Endothelial cell of umbilical vein (primary cell): ENCODE measurements at regions not wholly inside any gene's neighbourhood (a gene's known extent, or its start where the extent isn't known, plus 50 kb on each side); places are given as distances from the start of the nearest gene placed in this dataset.

Experiments used
- BruUV-seq: library from RNA; stranded (reverse); fragments of 400-500 nt; replicated peaks from 2 replicates; lab custom pipeline; 2021; lab: Mats Ljungman, UMichigan
- CTCF ChIA-PET: fragments of 300-600, 350-600 bp; sonication (Branson Sonifier 250); formaldehyde crosslinking; loops from one replicate; lab custom pipeline; 2021; ENCODE audit warnings: antibody characterized with exemption, inconsistent platforms; lab: Charles Lee
- POLR2A ChIA-PET: fragments of 300-600, 350-600 bp; sonication (Branson Sonifier 250); formaldehyde crosslinking; loops from one replicate; lab custom pipeline; 2021; ENCODE audit warnings: antibody characterized with exemption, inconsistent platforms; lab: Charles Lee
- DNase-seq: peaks from one replicate; pipeline ENCODE4 v3.0.0-alpha.2; 2011; ENCODE audit warnings: low read depth, low spot score
- FAIRE-seq: peaks from 2 replicates; lab custom pipeline; 2011; peaks lifted over from hg19 to GRCh38; lab: Jason Lieb, UNC
- H2AFZ ChIP-seq: 2 replicates; pipeline ENCODE4 v1.6.0; 2012; ENCODE audit warnings: low read depth, low read length, control low read depth, inconsistent platforms
- H3K27ac ChIP-seq: 2 replicates; pipeline ENCODE4 v1.5.1; 2011; ENCODE audit warnings: low read depth, mild to moderate bottlenecking, control low read depth, low read length, moderate library complexity; ENCODE audit not compliant: insufficient read depth
- H3K27me3 ChIP-seq, 2 experiments: 2 replicates each; pipeline versions ENCODE4 v1.6.0 to v1.6.1; 2011; ENCODE audit warnings: low read length in 2 of 2, mixed read lengths in 1 of 2; ENCODE audit not compliant: control insufficient read depth in 2 of 2, insufficient read depth in 2 of 2
- H3K36me3 ChIP-seq, 2 experiments: 2 replicates in 1 of 2; 3 replicates in 1 of 2; pipeline ENCODE4 v1.5.1; 2011; ENCODE audit warnings: low read length in 2 of 2, mild to moderate bottlenecking in 1 of 2, moderate library complexity in 1 of 2; ENCODE audit not compliant: control insufficient read depth in 2 of 2, insufficient read depth in 2 of 2; ENCODE audit errors: extremely low read depth in 1 of 2
- H3K4me1 ChIP-seq: 3 replicates; pipeline ENCODE4 v1.5.1; 2011; ENCODE audit warnings: mild to moderate bottlenecking, low read length; ENCODE audit not compliant: control insufficient read depth, insufficient read depth; ENCODE audit errors: extremely low read depth
- H3K4me2 ChIP-seq: 2 replicates; pipeline ENCODE4 v1.6.1; 2011; ENCODE audit warnings: low read length, control low read depth, mixed read lengths; ENCODE audit not compliant: insufficient read depth
- H3K4me3 ChIP-seq, 3 experiments: fragments of 200-600 bp in 1 of 3; sonication (generic), shearing (Covaris generic) in 1 of 3; replicated peaks in 1 of 3; 2 replicates each; pipeline ENCODE4 v1.5.1; 2011 to 2016; ENCODE audit warnings: control low read depth in 3 of 3, low read length in 3 of 3, mild to moderate bottlenecking in 2 of 3, inconsistent platforms in 1 of 3, low read depth in 1 of 3, moderate library complexity in 1 of 3; ENCODE audit not compliant: insufficient read depth in 1 of 3
- H3K79me2 ChIP-seq: 2 replicates; pipeline ENCODE4 v1.6.0; 2012; ENCODE audit warnings: low read length, inconsistent platforms; ENCODE audit not compliant: control insufficient read depth, insufficient read depth
- H3K9ac ChIP-seq: replicated peaks from 2 replicates; pipeline ENCODE3; 2011; ENCODE audit warnings: low read length, control low read depth; ENCODE audit not compliant: insufficient read depth; ENCODE audit errors: extremely low read depth
- H3K9me1 ChIP-seq: replicated peaks from 3 replicates; pipeline ENCODE4 v1.6.0; 2011; ENCODE audit warnings: mild to moderate bottlenecking, low read length; ENCODE audit not compliant: control insufficient read depth, insufficient read depth; ENCODE audit errors: extremely low read depth
- H3K9me3 ChIP-seq: replicated peaks from 2 replicates; pipeline ENCODE4 v1.5.1; 2012; ENCODE audit warnings: low read length, inconsistent platforms; ENCODE audit not compliant: control insufficient read depth, insufficient read depth
- H4K20me1 ChIP-seq: replicated peaks from 2 replicates; pipeline ENCODE3; 2011; ENCODE audit warnings: mild to moderate bottlenecking, low read length; ENCODE audit not compliant: control insufficient read depth, insufficient read depth; ENCODE audit errors: extremely low read depth
- CTCF ChIP-seq, 2 donors: IDR thresholded peaks; 1 replicate in 1 of 2; 2 replicates in 1 of 2; pipeline ENCODE4 v1.5.1; 2011; ENCODE audit warnings: low read length in 2 of 2, mild to moderate bottlenecking in 2 of 2, moderate library complexity in 2 of 2, control low read depth in 1 of 2, inconsistent platforms in 1 of 2, low read depth in 1 of 2; ENCODE audit not compliant: insufficient read depth in 1 of 2; ENCODE audit errors: extremely low read depth in 1 of 2
- EZH2 ChIP-seq: IDR thresholded peaks from 2 replicates; pipeline ENCODE4 v1.6.1; 2012; ENCODE audit warnings: borderline replicate concordance, low read depth, mild to moderate bottlenecking, moderate library complexity, low read length, inconsistent platforms; ENCODE audit not compliant: severe bottlenecking
- FOS ChIP-seq: IDR thresholded peaks from 2 replicates; pipeline ENCODE4 v1.6.1; 2011; ENCODE audit warnings: mild to moderate bottlenecking, low read length, moderate library complexity, borderline replicate concordance; ENCODE audit not compliant: insufficient read depth
- GATA2 ChIP-seq: IDR thresholded peaks from 2 replicates; pipeline ENCODE4 v1.7.0; 2011; ENCODE audit warnings: low read depth, mild to moderate bottlenecking, moderate library complexity, mixed read lengths, low read length; ENCODE audit not compliant: insufficient read length, insufficient read depth
- JUN ChIP-seq: IDR thresholded peaks from 2 replicates; pipeline ENCODE4 v1.6.1; 2011; ENCODE audit warnings: borderline replicate concordance, low read depth; ENCODE audit not compliant: insufficient read length, insufficient read depth
- MAX ChIP-seq: IDR thresholded peaks from 2 replicates; pipeline ENCODE4 v1.6.1; 2011; ENCODE audit not compliant: insufficient read depth, insufficient read length
- MYC ChIP-seq: IDR thresholded peaks from one replicate; pipeline ENCODE4 v1.6.1; 2011; ENCODE audit warnings: mild to moderate bottlenecking, low read depth, low read length
- POLR2A ChIP-seq: IDR thresholded peaks from 2 replicates; pipeline ENCODE4 v1.6.1; 2012; ENCODE audit warnings: low read depth, mild to moderate bottlenecking, control low read depth, low read length
- POLR2AphosphoS5 ChIP-seq: IDR thresholded peaks from 2 replicates; pipeline ENCODE4 v1.6.1; 2012; ENCODE audit warnings: low read depth, mild to moderate bottlenecking, control low read depth, low read length, moderate library complexity; ENCODE audit not compliant: insufficient read depth
- dilution Hi-C: fragments of 300-500 bp; cut with MboI; formaldehyde crosslinking; loops from one replicate; pipeline ENCODE4 v1.15.0; 2019; ENCODE audit warnings: low sequenced_read_pairs; ENCODE audit not compliant: extremely low pct_ligation_motif_present
- intact Hi-C: fragments of 100-400 bp; cut with micrococcal nuclease; formaldehyde crosslinking; loops from one replicate; pipeline ENCODE4 v1.10.0; 2022

GRCh38 chr11:109730669-109731068 lies 308.7 kb downstream of the C11orf87 start:
- Histone ChIP-seq H3K4me1 (no peaks in the 10 kb centered on the region), H3K9ac (no peak overlapping the region), H3K79me2 (no peaks in the 10 kb centered on the region), H4K20me1 (no peaks in the 10 kb centered on the region), H3K9me3 (no peaks in the 10 kb centered on the region), H3K27ac (no peak overlapping the region), H3K9me1 (no peaks in the 10 kb centered on the region), H3K36me3 (no peaks in the 10 kb centered on the region), H3K27me3 (no peaks in the 10 kb centered on the region), H2AFZ (no peak overlapping the region), H3K4me2 (no peak overlapping the region), H3K4me3 (no peak overlapping the region)
- dilution Hi-C loops: no loop called here
- intact Hi-C loops: no loop called here
- DNase-seq (no peak), FAIRE-seq (no peak)
- ChIA-PET POLR2A (no interaction called here), CTCF (no interaction called here)
- no peak for TF ChIP-seq JUN
- no TSS peak for BruUV-seq

- BruUV-seq: no TSS peak
- FAIRE-seq (no peak), DNase-seq (no peak)
- H3K27me3 ChIP-seq: no peaks in the 10 kb centered on the region
- no peaks in the 10 kb centered on the region for H3K9me3 ChIP-seq
- no peak overlapping the region for H3K4me3 ChIP-seq
- POLR2A ChIA-PET: no interaction called here
- no peaks in the 10 kb centered on the region for H3K36me3 ChIP-seq
- intact Hi-C loops: no loop called here
- no peak overlapping the region for H3K9ac ChIP-seq
- no peaks in the 10 kb centered on the region for H4K20me1 ChIP-seq
- dilution Hi-C loops: no loop called here
- CTCF ChIA-PET: no interaction called here
- H3K4me2 ChIP-seq: no peak overlapping the region
- H2AFZ ChIP-seq: no peak overlapping the region
- no peaks in the 10 kb centered on the region for H3K79me2 ChIP-seq
- TF ChIP-seq GATA2 (no peak), EZH2 (no peak), MYC (no peak), POLR2AphosphoS5 (no peak), CTCF (IDR thresholded peaks at IDR 0.05; ENCODE audit: extremely low read depth in 1 of 2, insufficient read depth in 1 of 2, low read depth in 1 of 2, low read length in 2 of 2) (no peak), MAX (no peak), POLR2A (no peak), JUN (no peak), FOS (no peak)
- H3K4me1 ChIP-seq: no peaks in the 10 kb centered on the region
- H3K9me1 ChIP-seq: no peaks in the 10 kb centered on the region
- H3K27ac ChIP-seq: no peak overlapping the region
Observed at GRCh38 chr11:109731451-109731850, 309.5 kb downstream of the C11orf87 start.
